Midbrain (tissue), 1 donor: ENCODE measurements at regions not wholly inside any gene's neighbourhood (a gene's known extent, or its start where the extent isn't known, plus 50 kb on each side); places are given as distances from the start of the nearest gene placed in this dataset.
"Not testable (repeated sequence)": the region's sequence is repeated elsewhere in the genome, so short reads cannot be mapped to it uniquely, and the experiment has no call there.

ENCODE experiments used
- DNase-seq: peaks from one replicate; lab custom pipeline; 2025; lab: John Stamatoyannopoulos, UW

DNA sequence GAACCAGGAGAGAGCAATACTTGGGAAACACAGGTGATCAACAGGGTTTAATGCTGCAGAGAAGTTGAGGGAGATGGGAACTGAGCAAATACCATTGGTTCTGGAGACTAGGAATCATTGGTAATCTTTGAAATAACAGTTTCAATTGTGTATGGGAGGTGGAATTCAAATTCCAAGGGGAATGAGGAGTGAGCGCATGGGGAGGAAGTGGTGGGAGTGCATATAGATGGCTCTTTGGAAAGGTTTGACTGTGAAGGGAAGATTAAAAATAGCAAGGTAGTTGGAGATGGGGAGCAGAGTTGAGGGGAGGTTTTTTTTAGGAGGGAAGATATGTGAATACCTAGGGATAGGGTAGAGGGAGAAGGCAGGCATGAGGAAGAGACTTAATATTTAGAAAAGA is 51.1 kb upstream of the ROPN1 start:
- DNase-seq: no peak

DNA sequence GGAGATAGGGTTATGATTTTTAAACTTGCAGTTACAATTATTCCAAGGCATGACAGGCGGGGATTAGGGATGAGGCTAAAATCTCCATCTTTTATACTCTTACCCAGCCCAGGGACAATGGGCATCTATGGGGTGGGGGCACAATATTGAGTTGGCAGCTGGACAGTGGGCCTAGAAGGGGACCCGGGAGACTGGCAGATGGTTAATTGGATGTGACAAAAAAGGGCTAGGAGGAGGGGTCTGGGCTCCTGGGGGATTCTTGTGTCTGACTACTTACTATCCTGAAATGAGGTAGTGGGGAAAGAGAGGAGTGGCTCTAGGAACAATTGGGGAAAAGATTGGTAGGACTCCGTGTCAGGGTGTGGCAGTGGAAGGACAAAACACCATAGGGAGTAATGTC is 53.0 kb upstream of the ROPN1 start:
- DNase-seq: no peak

- DNase-seq: no peak
These were observed 57.3 kb upstream of the ROPN1 start for GRCh38 chr3:124048967-124049798.

GRCh38 chr3:124051636-124052035 is 59.7 kb upstream of the ROPN1 start:
- DNase-seq: no peak

GRCh38 chr3:124053871-124054270 is 61.9 kb upstream of the ROPN1 start:
- no peak for DNase-seq

DNA sequence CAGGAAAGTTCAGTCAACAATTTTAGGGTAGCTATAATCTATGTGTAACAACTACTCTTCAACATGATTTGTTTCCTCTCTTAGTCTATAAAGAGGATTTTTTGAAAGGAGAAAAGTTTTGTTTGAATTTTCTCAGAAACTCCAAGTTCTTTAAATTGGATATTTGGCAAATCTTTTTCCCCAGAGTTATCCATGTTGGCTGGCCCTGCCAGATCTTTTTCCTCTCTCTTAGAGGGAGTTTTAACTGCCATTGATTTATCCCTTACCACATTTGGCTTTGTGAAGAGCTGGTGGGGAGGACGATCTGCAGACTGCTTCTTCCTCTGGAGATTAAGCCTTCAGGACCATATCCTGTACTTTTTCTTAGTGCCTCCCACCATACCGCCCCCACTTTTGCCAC is 64.9 kb upstream of the ROPN1 start:
- DNase-seq: no peak

DNA sequence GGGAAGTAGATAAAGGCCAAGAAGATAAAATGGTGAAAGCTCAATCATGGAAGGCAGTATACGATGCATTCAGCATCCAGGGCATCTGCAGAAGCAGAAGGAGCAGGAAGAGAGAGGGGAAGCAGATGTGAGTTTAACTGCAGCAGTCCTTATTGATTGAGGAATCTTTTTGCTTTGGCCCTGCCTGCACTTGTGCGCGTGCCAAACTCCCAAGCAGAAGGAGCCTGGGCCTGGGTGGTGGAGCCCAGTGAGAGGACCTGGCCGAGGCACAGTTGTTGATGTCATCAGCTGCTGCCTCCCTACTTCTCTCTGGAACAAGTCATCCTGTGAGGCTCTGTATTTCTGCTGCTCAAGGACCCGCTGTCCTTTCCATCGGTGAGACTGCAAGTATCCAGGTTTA is 65.5 kb upstream of the ROPN1 start:
- DNase-seq: no peak

DNA sequence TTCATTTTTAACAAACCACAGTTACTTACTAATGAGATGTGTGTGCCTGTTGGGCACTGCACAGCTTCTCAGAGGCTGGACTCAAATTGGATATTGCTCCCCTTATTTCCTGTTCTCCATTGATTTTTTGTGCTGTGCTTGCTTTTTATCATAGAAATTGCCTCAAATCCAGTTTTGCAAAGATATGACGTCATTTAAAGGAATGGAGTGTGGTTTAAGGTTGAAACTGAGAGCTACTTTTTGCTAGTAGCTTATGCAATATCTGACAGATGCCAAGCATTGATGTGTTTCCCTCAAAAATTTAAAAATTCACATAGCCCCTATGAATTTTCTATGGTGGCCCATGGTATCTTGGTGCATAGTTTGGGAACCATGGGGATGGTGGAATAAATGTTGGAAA is 67.7 kb upstream of the ROPN1 start:
- DNase-seq: no peak

GRCh38 chr3:124063197-124063909 is 71.4 kb upstream of the ROPN1 start:
- DNase-seq: no peak

DNA sequence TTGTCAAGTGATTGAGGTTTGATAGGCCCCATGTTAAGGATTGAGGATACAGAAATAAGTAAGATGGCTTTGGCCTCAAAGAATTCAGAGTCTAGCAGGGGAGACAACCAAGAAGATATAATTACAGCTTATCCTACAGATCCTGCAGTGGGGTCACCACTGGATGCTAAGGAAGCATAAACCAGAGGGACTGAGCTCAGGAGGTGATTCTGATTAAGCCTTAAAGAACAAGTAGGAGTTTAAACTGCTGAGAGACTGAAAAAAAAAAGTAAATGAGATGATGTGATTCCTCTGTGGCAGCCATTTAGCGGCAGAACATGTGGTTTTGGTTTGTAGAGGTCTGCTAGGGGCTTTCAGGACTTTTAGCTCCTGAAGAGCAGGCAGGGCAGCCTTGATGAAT is 72.1 kb upstream of the ROPN1 start:
- no peak for DNase-seq

GRCh38 chr3:124066543-124066942 is 74.6 kb upstream of the ROPN1 start:
- DNase-seq: not testable (repeated sequence)

DNA sequence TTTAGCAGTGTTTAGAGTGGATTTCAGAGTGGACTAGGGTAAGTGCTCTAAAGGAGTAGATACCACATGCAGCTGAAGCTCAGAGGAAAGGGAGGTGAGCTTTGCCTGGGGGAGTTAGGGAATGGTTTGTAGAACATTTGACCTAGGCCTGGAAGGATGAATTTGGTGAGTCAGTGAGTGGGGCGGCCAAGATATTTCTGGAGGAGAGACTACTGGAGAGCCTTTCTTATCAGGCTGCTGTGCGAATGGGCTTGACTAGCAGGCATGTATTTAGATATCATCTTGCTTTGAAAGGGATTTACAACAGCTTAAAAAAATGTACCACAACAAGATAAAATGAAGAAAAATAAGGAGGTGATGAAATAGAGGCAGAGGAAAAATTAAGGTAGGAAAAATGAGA is 77.8 kb upstream of the ROPN1 start:
- DNase-seq: not testable (repeated sequence)

GRCh38 chr3:124075090-124075489 is 83.2 kb upstream of the ROPN1 start:
- DNase-seq: not testable (repeated sequence)

DNA sequence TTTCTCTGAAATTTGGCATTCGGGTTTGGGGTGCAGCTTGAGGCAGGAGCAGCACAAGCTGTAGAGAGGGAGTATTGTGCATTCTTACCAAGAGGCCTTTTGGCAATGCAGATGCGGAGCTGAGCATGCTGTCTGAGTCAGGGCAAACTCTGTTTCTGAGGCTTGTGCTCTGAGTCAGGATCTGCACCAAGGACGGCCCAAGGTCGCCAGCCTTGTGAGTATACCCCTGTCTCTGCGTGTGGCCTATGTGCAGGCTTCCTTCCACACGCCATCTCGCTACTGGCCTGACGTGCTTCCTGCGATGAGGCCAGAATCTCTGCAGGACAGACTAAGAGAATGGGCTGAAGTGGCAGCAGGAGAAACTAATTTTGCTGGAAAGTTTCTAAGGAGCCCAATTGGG is 83.8 kb upstream of the ROPN1 start:
- no peak for DNase-seq

DNA sequence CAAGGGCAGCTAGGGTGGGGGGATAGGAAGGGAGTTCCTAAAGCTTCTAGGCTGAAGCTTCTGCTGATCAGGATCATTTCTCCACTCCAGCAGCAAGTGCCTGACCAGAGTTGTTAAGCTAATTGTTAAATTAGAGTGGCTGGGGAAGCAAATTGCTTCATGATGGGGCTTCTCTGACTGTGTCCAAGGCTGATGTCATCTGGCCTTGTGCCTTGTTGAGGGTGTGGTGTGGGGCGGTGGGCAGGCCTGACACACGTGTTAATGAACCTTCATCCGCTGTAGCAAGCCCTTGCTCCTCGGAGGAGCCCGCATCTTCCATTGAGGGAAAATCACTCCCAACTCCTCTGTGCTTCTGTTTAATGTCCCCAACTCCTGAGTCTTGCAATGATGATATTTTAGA is 84.3 kb upstream of the ROPN1 start:
- DNase-seq: no peak

- peak; percentile 26 for DNase-seq
These were observed 87.3 kb upstream of the ROPN1 start for GRCh38 chr3:124078953-124079911.

- no peak for DNase-seq
These were observed 88.0 kb upstream of the ROPN1 start for GRCh38 chr3:124079912-124080276.

- DNase-seq: no peak
These were observed 90.4 kb upstream of the ROPN1 start for GRCh38 chr3:124082343-124082742.

- DNase-seq: no peak
These were observed 92.3 kb upstream of the ROPN1 start for GRCh38 chr3:124084022-124084881.

DNA sequence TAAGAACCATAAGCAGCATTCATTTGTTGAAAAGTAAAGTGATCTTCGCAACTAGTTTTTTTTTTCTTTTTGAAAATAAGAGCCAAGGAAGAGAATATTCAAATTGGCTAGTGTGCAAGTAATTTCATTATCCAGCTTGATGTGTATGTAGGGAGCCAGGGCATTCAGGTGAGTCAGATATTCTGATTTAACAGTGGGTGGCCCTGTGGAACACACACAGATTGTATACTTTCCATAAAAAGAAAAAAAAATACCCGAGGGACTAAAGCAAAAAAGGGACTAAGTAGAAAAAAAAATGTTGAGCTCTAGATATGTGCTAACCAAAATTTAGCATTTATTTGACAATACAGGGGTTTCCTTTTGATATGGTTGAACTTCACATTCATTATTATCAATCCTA is 96.9 kb upstream of the ROPN1 start:
- DNase-seq: no peak

- DNase-seq: no peak
These were observed 97.3 kb upstream of the ROPN1 start for GRCh38 chr3:124089214-124089613.
